MM.1S (cell line): ENCODE measurements at regions not wholly inside any gene's neighbourhood (a gene's known extent, or its start where the extent isn't known, plus 50 kb on each side); places are given as distances from the start of the nearest gene placed in this dataset.

Experiments
- DNase-seq: peaks from one replicate; pipeline ENCODE4 v3.0.0-alpha.2; 2015
- H2AFZ ChIP-seq: fragments of 300-600 bp; sonication (generic); 2 replicates; pipeline ENCODE4 v1.6.0; 2016; ENCODE audit warnings: antibody characterized with exemption, low read length
- H3F3A ChIP-seq: fragments of 300-600 bp; sonication (generic); 2 replicates; pipeline ENCODE4 v1.6.1; 2016; ENCODE audit warnings: mild to moderate bottlenecking, antibody characterized with exemption, low read length, moderate library complexity, mixed read lengths; ENCODE audit not compliant: insufficient read depth
- H3K27ac ChIP-seq: fragments of 300-600 bp; sonication (generic); 2 replicates; pipeline ENCODE4 v1.5.1; 2016; ENCODE audit warnings: mild to moderate bottlenecking, low read length
- H3K27me3 ChIP-seq: fragments of 300-600 bp; sonication (generic); replicated peaks from 2 replicates; pipeline ENCODE4 v1.6.0; 2016; ENCODE audit warnings: low read length; ENCODE audit not compliant: insufficient read depth
- H3K36me3 ChIP-seq: fragments of 300-600 bp; sonication (generic); replicated peaks from 2 replicates; pipeline ENCODE4 v1.6.1; 2016; ENCODE audit warnings: mild to moderate bottlenecking, low read length, mixed read lengths; ENCODE audit not compliant: insufficient read depth
- H3K4me1 ChIP-seq: fragments of 300-600 bp; sonication (generic); 2 replicates; pipeline ENCODE4 v1.6.1; 2016; ENCODE audit warnings: low read length, mixed read lengths
- H3K4me2 ChIP-seq: fragments of 300-600 bp; sonication (generic); 2 replicates; pipeline ENCODE4 v1.6.0; 2016; ENCODE audit warnings: low read depth, low read length
- H3K4me3 ChIP-seq: fragments of 300-600 bp; sonication (generic); 2 replicates; pipeline ENCODE4 v1.5.1; 2016; ENCODE audit warnings: low read length, mixed read lengths
- H3K79me2 ChIP-seq: fragments of 300-600 bp; sonication (generic); 2 replicates; pipeline ENCODE4 v1.6.1; 2016; ENCODE audit warnings: mixed run types, low read length, mixed read lengths
- H3K9ac ChIP-seq: fragments of 300-600 bp; sonication (generic); 2 replicates; pipeline ENCODE4 v1.6.1; 2016; ENCODE audit warnings: low read length, mixed read lengths
- H3K9me2 ChIP-seq: fragments of 300-600 bp; sonication (generic); replicated peaks from 2 replicates; pipeline ENCODE4 v1.6.1; 2016; ENCODE audit warnings: mild to moderate bottlenecking, low read length, mixed read lengths; ENCODE audit not compliant: insufficient read depth
- H3K9me3 ChIP-seq: fragments of 300-600 bp; sonication (generic); replicated peaks from 2 replicates; pipeline ENCODE4 v1.6.1; 2016; ENCODE audit warnings: mild to moderate bottlenecking, low read length, mixed read lengths; ENCODE audit not compliant: insufficient read depth
- H4K20me1 ChIP-seq: fragments of 300-600 bp; sonication (generic); 2 replicates; pipeline ENCODE4 v1.6.1; 2016; ENCODE audit warnings: mild to moderate bottlenecking, low read length, moderate library complexity, mixed read lengths; ENCODE audit not compliant: insufficient read depth
- CTCF ChIP-seq: fragments of 300-600 bp; sonication (generic); IDR thresholded peaks from 2 replicates; pipeline ENCODE4 v1.5.1; 2016; ENCODE audit warnings: antibody characterized with exemption, low read length, mixed read lengths
- EZH2 ChIP-seq: fragments of 300-600 bp; sonication (generic); optimal IDR thresholded peaks from 2 replicates; pipeline ENCODE3; 2017; ENCODE audit warnings: low read depth, mild to moderate bottlenecking, antibody characterized with exemption, low read length, mixed read lengths
- EZH2phosphoT487 ChIP-seq: fragments of 300-600 bp; sonication (generic); IDR thresholded peaks from 2 replicates; pipeline ENCODE4 v1.6.1; 2018; ENCODE audit warnings: antibody characterized with exemption, low read length

GRCh38 chr12:77742631-77743030 is 88.1 kb upstream of the NAV3 start:
- no peaks in the 10 kb centered on the region for H3K9me3 ChIP-seq
- H3F3A ChIP-seq: peaks cover 15% of the 10 kb centered on the region
- H3K9me2 ChIP-seq: no peaks in the 10 kb centered on the region
- no peaks in the 10 kb centered on the region for H3K27me3 ChIP-seq
- H3K27ac ChIP-seq: no peak overlapping the region
- peaks cover 19% of the 10 kb centered on the region for H3K4me1 ChIP-seq
- no peak overlapping the region for H3K4me3 ChIP-seq
- no peak overlapping the region for H2AFZ ChIP-seq
- no peak for TF ChIP-seq EZH2
- no peak for TF ChIP-seq CTCF
- no peak for TF ChIP-seq EZH2phosphoT487
- H3K79me2 ChIP-seq: no peaks in the 10 kb centered on the region
- H3K36me3 ChIP-seq: no peaks in the 10 kb centered on the region
- H4K20me1 ChIP-seq: no peaks in the 10 kb centered on the region
- DNase-seq: no peak
- H3K4me2 ChIP-seq: no peak overlapping the region
- H3K9ac ChIP-seq: no peak overlapping the region

DNA sequence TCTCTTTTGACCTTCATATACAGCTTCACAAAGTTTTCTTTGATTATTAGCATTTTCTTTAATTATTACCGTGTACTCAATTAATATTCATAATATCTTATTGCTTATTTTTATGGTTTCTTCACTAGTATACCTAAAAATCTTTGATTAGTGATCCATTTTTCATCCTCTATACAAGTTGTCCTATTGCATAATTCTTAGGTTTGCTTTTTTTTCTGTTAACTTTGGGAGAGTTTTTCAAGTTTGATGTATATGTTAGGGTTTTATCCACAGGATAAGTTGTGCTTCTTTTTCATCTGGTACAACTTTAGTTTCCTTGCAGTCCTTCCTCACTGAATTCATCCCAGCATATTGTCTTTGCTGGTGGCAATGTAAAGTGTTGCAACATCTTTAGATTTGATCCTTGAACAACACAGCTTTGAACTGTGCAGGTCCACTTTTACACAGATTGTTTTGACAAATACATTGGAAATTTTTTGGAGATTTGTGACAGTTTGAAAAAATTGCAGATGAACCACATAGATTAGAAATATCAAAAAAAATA is 88.6 kb upstream of the NAV3 start:
- no peak overlapping the region for H3K27ac ChIP-seq
- no peaks in the 10 kb centered on the region for H3K79me2 ChIP-seq
- H4K20me1 ChIP-seq: no peaks in the 10 kb centered on the region
- no peak overlapping the region for H2AFZ ChIP-seq
- H3K4me1 ChIP-seq: peaks cover 19% of the 10 kb centered on the region
- no peak overlapping the region for H3K9ac ChIP-seq
- no peaks in the 10 kb centered on the region for H3K27me3 ChIP-seq
- DNase-seq: no peak
- no peak overlapping the region for H3K4me2 ChIP-seq
- H3K9me2 ChIP-seq: no peaks in the 10 kb centered on the region
- TF ChIP-seq CTCF (no peak), EZH2phosphoT487 (no peak), EZH2 (no peak)
- no peaks in the 10 kb centered on the region for H3K36me3 ChIP-seq
- H3K4me3 ChIP-seq: no peak overlapping the region
- H3K9me3 ChIP-seq: no peaks in the 10 kb centered on the region
- H3F3A ChIP-seq: peaks cover 15% of the 10 kb centered on the region

DNA sequence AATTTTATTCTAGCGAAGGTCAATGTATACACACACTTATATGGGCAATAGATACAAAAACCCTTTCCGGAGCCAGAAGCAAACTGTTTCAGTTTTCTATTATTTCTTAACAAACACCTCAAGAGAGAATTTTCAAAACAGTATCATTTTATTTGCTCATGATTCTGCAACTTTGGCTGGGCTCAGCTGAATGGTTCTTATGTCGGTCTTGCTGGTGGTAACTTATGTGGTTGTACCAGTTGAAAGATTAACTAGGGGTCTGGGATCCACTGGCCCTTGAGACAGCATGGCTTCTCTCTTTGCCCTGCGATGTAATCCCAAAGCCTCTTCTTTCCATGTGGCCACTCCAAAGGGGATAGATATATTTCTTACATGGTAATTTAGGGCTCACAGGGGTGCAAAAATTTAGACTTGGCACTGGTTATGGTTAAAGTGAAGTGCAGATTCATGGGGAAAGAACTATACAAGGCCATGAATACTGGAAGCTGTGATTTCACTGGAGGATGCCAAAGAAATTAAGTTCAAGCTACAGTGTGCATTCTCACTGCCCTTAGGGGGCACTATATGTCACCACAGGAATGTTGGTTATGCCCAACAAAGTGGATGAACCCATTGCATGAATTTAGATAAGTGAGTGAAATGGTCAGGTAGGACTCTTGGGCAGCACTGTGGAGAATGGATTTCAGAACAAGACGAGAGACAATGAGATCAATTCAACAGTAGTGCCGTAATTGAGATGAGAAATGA is 94.3 kb upstream of the NAV3 start:
- no peak overlapping the region for H3K4me2 ChIP-seq
- no peak overlapping the region for H2AFZ ChIP-seq
- no peaks in the 10 kb centered on the region for H3F3A ChIP-seq
- no peaks in the 10 kb centered on the region for H3K9me2 ChIP-seq
- no peak for DNase-seq
- H3K27me3 ChIP-seq: no peaks in the 10 kb centered on the region
- no peak for TF ChIP-seq EZH2phosphoT487
- TF ChIP-seq EZH2: no peak
- peak; percentile 10; the same call in 1 of the 2 replicates for TF ChIP-seq CTCF
- no peaks in the 10 kb centered on the region for H3K79me2 ChIP-seq
- H3K4me3 ChIP-seq: no peak overlapping the region
- no peak overlapping the region for H3K9ac ChIP-seq
- no peaks in the 10 kb centered on the region for H4K20me1 ChIP-seq
- H3K27ac ChIP-seq: no peak overlapping the region
- no peaks in the 10 kb centered on the region for H3K9me3 ChIP-seq
- H3K36me3 ChIP-seq: no peaks in the 10 kb centered on the region
- no peaks in the 10 kb centered on the region for H3K4me1 ChIP-seq
